Activated naive CD4-positive, alpha-beta T cell treated with anti-CD3 and anti-CD28 coated beads, Interleukin-2, amount 50 U/mL, for 72 hours (primary cell): ENCODE measurements at regions not wholly inside any gene's neighbourhood (a gene's known extent, or its start where the extent isn't known, plus 50 kb on each side); places are given as distances from the start of the nearest gene placed in this dataset.

Source experiments
- ATAC-seq, 2 donors: fragments of 150-1000 bp; cut with Tn5 transposase; 2 replicates each; pipeline ENCODE4 v1.10.0; 2021; ENCODE audit warnings: mild to moderate bottlenecking in 2 of 2, moderate library complexity in 2 of 2
- DNase-seq, 2 donors: peaks; one replicate each; pipeline ENCODE4 v3.0.0; 2021 to 2022; ENCODE audit warnings: low spot score in 2 of 2
- H3K27ac Mint-ChIP-seq, 2 donors: one replicate each; pipeline ENCODE4 v1.8.0; 2022; ENCODE audit warnings: mild to moderate bottlenecking in 2 of 2, mixed read lengths in 2 of 2
- H3K36me3 Mint-ChIP-seq, 2 donors: one replicate each; pipeline ENCODE4 v1.8.0; 2022; ENCODE audit warnings: mixed read lengths in 2 of 2
- H3K9me3 Mint-ChIP-seq, 2 donors: one replicate each; pipeline ENCODE4 v1.8.0; 2022; ENCODE audit warnings: mixed read lengths in 2 of 2

- ATAC-seq = no peak
- Mint-ChIP-seq H3K9me3 (peaks cover 6 to 25% of the 10 kb centered on the region in 2 donors), H3K27ac (no peak overlapping the region), H3K36me3 (no peaks in the 10 kb centered on the region)
- no peak for DNase-seq
These were observed 215.6 kb upstream of the POU3F3 start for GRCh38 chr2:104638190-104638858.

GRCh38 chr2:104638859-104639202 is 215.1 kb upstream of the POU3F3 start:
- ATAC-seq (no peak), DNase-seq (no peak)
- Mint-ChIP-seq H3K27ac (no peak overlapping the region), H3K36me3 (no peaks in the 10 kb centered on the region), H3K9me3 (peaks cover 7 to 23% of the 10 kb centered on the region in 2 donors)

- Mint-ChIP-seq H3K27ac (no peak overlapping the region), H3K36me3 (no peaks in the 10 kb centered on the region), H3K9me3 (peaks cover 7 to 13% of the 10 kb centered on the region in 2 donors)
- DNase-seq = no peak
- ATAC-seq = no peak
These were observed 212.1 kb upstream of the POU3F3 start for GRCh38 chr2:104641786-104642185.

- H3K9me3 Mint-ChIP-seq = peaks cover under 1 to 6% of the 10 kb centered on the region in 2 donors
- H3K36me3 Mint-ChIP-seq = peaks cover 0 to 1% of the 10 kb centered on the region in 2 donors
- DNase-seq = no peak
- H3K27ac Mint-ChIP-seq = no peak overlapping the region
- no peak for ATAC-seq
These were observed 205.5 kb upstream of the POU3F3 start for GRCh38 chr2:104648376-104648775.

GRCh38 chr2:104649866-104650265 is 204.0 kb upstream of the POU3F3 start:
- DNase-seq (no peak), ATAC-seq (no peak)
- Mint-ChIP-seq H3K9me3 (peaks cover 5 to 14% of the 10 kb centered on the region in 2 donors), H3K27ac (no peak overlapping the region), H3K36me3 (peaks cover 0 to 4% of the 10 kb centered on the region in 2 donors)

- Mint-ChIP-seq H3K27ac (no peak overlapping the region), H3K36me3 (peaks cover 0 to 4% of the 10 kb centered on the region in 2 donors), H3K9me3 (peaks cover 5 to 14% of the 10 kb centered on the region in 2 donors)
- DNase-seq (no peak), ATAC-seq (no peak)
These were observed 203.4 kb upstream of the POU3F3 start for GRCh38 chr2:104650405-104650996.

GRCh38 chr2:104654811-104655210 is 199.1 kb upstream of the POU3F3 start:
- ATAC-seq = no peak
- Mint-ChIP-seq H3K36me3 (peaks cover 9 to 13% of the 10 kb centered on the region in 2 donors), H3K9me3 (peaks cover 5 to 14% of the 10 kb centered on the region in 2 donors), H3K27ac (no peak overlapping the region)
- no peak for DNase-seq

GRCh38 chr2:104656571-104657163 is 197.2 kb upstream of the POU3F3 start:
- no peak for ATAC-seq
- Mint-ChIP-seq H3K36me3 (peaks cover 9 to 13% of the 10 kb centered on the region in 2 donors), H3K27ac (no peak overlapping the region), H3K9me3 (peaks cover 5 to 9% of the 10 kb centered on the region in 2 donors)
- no peak for DNase-seq

- H3K9me3 Mint-ChIP-seq = peaks cover 5 to 9% of the 10 kb centered on the region in 2 donors
- H3K36me3 Mint-ChIP-seq = peaks cover 9 to 13% of the 10 kb centered on the region in 2 donors
- no peak for DNase-seq
- H3K27ac Mint-ChIP-seq = no peak overlapping the region
- ATAC-seq = peak in 1 of 2 donors; percentile 46
These were observed 195.6 kb upstream of the POU3F3 start for GRCh38 chr2:104658144-104658835.

- Mint-ChIP-seq H3K27ac (no peak overlapping the region), H3K36me3 (peaks cover 9% of the 10 kb centered on the region in 2 donors), H3K9me3 (peaks cover 1% of the 10 kb centered on the region in 2 donors)
- DNase-seq (no peak), ATAC-seq (no peak)
These were observed 194.9 kb upstream of the POU3F3 start for GRCh38 chr2:104658904-104659591.

GRCh38 chr2:104660991-104661390 is 192.9 kb upstream of the POU3F3 start:
- no peak overlapping the region for H3K27ac Mint-ChIP-seq

GRCh38 chr2:104664672-104665071 is 189.2 kb upstream of the POU3F3 start:
- no peaks in the 10 kb centered on the region for H3K9me3 Mint-ChIP-seq
- DNase-seq (no peak), ATAC-seq (no peak)
- no peaks in the 10 kb centered on the region for H3K36me3 Mint-ChIP-seq
- no peak overlapping the region for H3K27ac Mint-ChIP-seq

More at GRCh38 chr2:104660991-104661390, 192.9 kb upstream of the POU3F3 start:
- DNase-seq = no peak
- H3K36me3 Mint-ChIP-seq = peaks cover 9% of the 10 kb centered on the region in 2 donors
- H3K9me3 Mint-ChIP-seq = no peaks in the 10 kb centered on the region
- ATAC-seq = no peak

- no peak overlapping the region for H3K27ac Mint-ChIP-seq
- no peak for ATAC-seq
- H3K9me3 Mint-ChIP-seq = no peaks in the 10 kb centered on the region
- H3K36me3 Mint-ChIP-seq = no peaks in the 10 kb centered on the region
- DNase-seq = no peak
These were observed 185.3 kb upstream of the POU3F3 start for GRCh38 chr2:104668631-104669030.

- H3K9me3 Mint-ChIP-seq = no peaks in the 10 kb centered on the region
- H3K36me3 Mint-ChIP-seq = no peaks in the 10 kb centered on the region
- no peak overlapping the region for H3K27ac Mint-ChIP-seq
- ATAC-seq (no peak), DNase-seq (no peak)
These were observed 180.7 kb upstream of the POU3F3 start for GRCh38 chr2:104673225-104673624.

- ATAC-seq (no peak), DNase-seq (no peak)
- H3K9me3 Mint-ChIP-seq = no peaks in the 10 kb centered on the region
- H3K36me3 Mint-ChIP-seq = no peaks in the 10 kb centered on the region
- H3K27ac Mint-ChIP-seq = no peak overlapping the region
These were observed 175.7 kb upstream of the POU3F3 start for GRCh38 chr2:104678181-104678580.

GRCh38 chr2:104685591-104685990 is 168.3 kb upstream of the POU3F3 start:
- ATAC-seq (no peak), DNase-seq (no peak)
- H3K9me3 Mint-ChIP-seq = no peaks in the 10 kb centered on the region
- H3K27ac Mint-ChIP-seq = no peak overlapping the region
- no peaks in the 10 kb centered on the region for H3K36me3 Mint-ChIP-seq

GRCh38 chr2:104687147-104687546 is 166.8 kb upstream of the POU3F3 start:
- no peak for ATAC-seq
- Mint-ChIP-seq H3K27ac (no peak overlapping the region), H3K9me3 (peaks cover 0 to 8% of the 10 kb centered on the region in 2 donors), H3K36me3 (no peaks in the 10 kb centered on the region)
- DNase-seq = no peak
